OCI-LY3 (cell line): ENCODE measurements at regions not wholly inside any gene's neighbourhood (a gene's known extent, or its start where the extent isn't known, plus 50 kb on each side); places are given as distances from the start of the nearest gene placed in this dataset.

Experiments used
- CTCF ChIP-seq: fragments of 200-600, 300-600 bp; sonication (generic); IDR thresholded peaks from 2 replicates; pipeline ENCODE4 v1.5.1; 2014; ENCODE audit warnings: antibody characterized with exemption, low read length, low read depth
- EZH2phosphoT487 ChIP-seq: fragments of 200-600 bp; shearing (Covaris generic); IDR thresholded peaks from 2 replicates; pipeline ENCODE4 v1.6.1; 2018; ENCODE audit warnings: antibody characterized with exemption, mixed run types, low read depth

DNA sequence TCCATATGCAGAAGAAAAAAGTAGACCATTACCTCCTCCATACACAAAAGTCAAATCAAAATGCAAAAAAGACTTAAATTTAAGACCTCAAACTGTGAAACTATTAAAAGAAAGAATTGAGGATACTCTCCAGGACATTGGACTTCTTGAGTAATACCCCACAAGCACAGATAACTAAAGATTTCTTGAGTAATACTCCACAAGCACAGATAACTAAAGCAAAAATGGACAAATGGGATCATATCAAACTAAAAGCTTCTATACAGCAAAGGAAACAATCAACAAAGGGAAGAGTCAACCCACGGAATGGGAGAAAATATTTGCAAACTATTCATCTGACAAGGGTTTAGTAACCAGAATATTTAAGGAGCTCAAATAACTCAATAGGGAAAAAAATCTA lies 427.9 kb downstream of the CCDC91 start:
- TF ChIP-seq CTCF = no peak
- no peak for TF ChIP-seq EZH2phosphoT487
